HEK293T (cell line): ENCODE measurements at regions not wholly inside any gene's neighbourhood (a gene's known extent, or its start where the extent isn't known, plus 50 kb on each side); places are given as distances from the start of the nearest gene placed in this dataset.

Source experiments
- ELF4 ChIP-seq: fragments of 450-650 bp; IDR thresholded peaks from 2 replicates; pipeline ENCODE4 v1.6.1; 2017; ENCODE audit warnings: antibody characterized with exemption
- SUZ12 ChIP-seq: fragments of 450-650 bp; IDR thresholded peaks from 2 replicates; pipeline ENCODE4 v1.6.1; 2016; ENCODE audit warnings: mild to moderate bottlenecking

DNA sequence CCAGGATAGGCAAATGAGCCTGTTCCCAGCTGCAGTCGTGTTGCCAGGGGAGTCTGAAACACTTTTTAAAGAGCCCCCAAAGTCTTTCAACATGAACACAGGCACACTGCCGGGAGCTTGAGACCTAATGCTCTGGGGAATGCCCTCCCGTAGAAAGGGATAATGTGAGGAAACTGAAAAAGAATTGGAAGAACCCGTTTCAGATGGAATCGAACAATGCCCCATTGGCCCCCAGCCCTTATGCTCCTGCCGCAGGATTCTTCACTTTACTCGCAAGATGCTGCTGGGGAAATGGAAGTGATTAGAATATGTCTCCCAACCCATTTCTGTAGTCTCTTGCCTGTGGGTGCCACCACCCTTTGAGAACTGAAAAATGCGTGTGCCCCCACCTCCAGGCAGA, 136.3 kb upstream of the GATA6 start:
- TF ChIP-seq SUZ12: no peak
- no peak for TF ChIP-seq ELF4
